AG09309 (cell line): ENCODE measurements at regions not wholly inside any gene's neighbourhood (a gene's known extent, or its start where the extent isn't known, plus 50 kb on each side); places are given as distances from the start of the nearest gene placed in this dataset.

Experiments
- DNase-seq: peaks from one replicate; pipeline ENCODE4 v3.0.0-alpha.2; 2010; ENCODE audit warnings: low read depth
- H3K4me3 ChIP-seq: 2 replicates; pipeline ENCODE4 v1.5.1; 2011; ENCODE audit warnings: mild to moderate bottlenecking, low read depth, low read length, moderate library complexity; ENCODE audit not compliant: control insufficient read depth
- TF ChIP-seq, protein P1 (sequence below): IDR thresholded peaks from 2 replicates; pipeline ENCODE4 v1.5.1; 2011; ENCODE audit warnings: mild to moderate bottlenecking, low read depth, low read length, inconsistent platforms; ENCODE audit not compliant: insufficient read depth, control insufficient read depth; ENCODE audit errors: missing control alignments

GRCh38 chr16:49920397-49920796 lies 64.5 kb upstream of the ZNF423 start:
- DNase-seq = no peak
- TF ChIP-seq, protein P1, sequence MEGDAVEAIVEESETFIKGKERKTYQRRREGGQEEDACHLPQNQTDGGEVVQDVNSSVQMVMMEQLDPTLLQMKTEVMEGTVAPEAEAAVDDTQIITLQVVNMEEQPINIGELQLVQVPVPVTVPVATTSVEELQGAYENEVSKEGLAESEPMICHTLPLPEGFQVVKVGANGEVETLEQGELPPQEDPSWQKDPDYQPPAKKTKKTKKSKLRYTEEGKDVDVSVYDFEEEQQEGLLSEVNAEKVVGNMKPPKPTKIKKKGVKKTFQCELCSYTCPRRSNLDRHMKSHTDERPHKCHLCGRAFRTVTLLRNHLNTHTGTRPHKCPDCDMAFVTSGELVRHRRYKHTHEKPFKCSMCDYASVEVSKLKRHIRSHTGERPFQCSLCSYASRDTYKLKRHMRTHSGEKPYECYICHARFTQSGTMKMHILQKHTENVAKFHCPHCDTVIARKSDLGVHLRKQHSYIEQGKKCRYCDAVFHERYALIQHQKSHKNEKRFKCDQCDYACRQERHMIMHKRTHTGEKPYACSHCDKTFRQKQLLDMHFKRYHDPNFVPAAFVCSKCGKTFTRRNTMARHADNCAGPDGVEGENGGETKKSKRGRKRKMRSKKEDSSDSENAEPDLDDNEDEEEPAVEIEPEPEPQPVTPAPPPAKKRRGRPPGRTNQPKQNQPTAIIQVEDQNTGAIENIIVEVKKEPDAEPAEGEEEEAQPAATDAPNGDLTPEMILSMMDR = no peak
- no peak overlapping the region for H3K4me3 ChIP-seq

DNA sequence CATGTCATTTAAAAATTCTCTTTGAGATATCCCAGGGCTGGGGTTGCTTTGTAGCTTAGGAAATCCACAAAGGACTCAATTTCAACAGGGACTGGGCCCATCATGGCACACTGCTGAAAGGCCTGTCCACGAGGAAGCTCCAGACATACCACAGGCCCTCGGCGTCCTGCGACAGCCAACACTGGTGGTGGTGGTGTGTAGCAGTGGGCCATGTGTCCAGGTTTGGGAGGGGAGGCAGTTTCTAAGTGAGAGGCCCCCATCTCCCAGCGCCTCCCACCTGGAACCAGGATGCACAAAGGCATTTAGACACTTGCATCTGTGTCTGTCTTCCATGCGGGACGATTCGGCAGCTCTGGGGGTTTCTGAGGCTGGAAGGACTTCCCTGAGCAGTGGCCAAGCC lies 65.2 kb upstream of the ZNF423 start:
- TF ChIP-seq, protein P1 = no peak
- H3K4me3 ChIP-seq = no peak overlapping the region
- DNase-seq = no peak

GRCh38 chr16:49921791-49922456 lies 66.0 kb upstream of the ZNF423 start:
- TF ChIP-seq, protein P1 = peak; percentile 65
- no peak overlapping the region for H3K4me3 ChIP-seq
- DNase-seq = no peak

- TF ChIP-seq, protein P1 = no peak
- H3K4me3 ChIP-seq = no peak overlapping the region
- no peak for DNase-seq
Measured at GRCh38 chr16:49923411-49923810, 67.5 kb upstream of the ZNF423 start.

- DNase-seq = no peak
- TF ChIP-seq, protein P1 = no peak
- no peak overlapping the region for H3K4me3 ChIP-seq
Measured at GRCh38 chr16:49924078-49924477, 68.2 kb upstream of the ZNF423 start.

DNA sequence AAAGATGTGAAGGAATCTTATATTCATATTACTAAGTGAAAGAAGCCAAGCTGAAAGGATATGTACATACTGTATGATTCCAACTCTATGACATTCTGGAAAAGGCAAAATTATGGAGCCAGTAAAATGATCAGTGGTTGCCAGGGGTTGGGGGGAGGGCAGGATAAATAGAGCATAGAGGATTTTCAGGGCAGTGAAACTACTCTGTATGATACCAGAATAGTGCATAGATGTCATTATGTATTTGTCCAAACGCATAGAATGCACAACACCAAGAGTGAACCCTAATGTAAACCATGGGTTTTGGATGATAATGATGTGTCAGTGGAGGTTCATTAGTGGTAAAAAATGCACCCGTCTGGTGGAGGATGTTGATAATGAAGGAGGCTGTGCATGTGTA lies 71.0 kb upstream of the ZNF423 start:
- TF ChIP-seq, protein P1 = no peak
- DNase-seq = no peak
- H3K4me3 ChIP-seq = no peak overlapping the region
